Heart left ventricle (tissue), 16 donors: ENCODE measurements at regions not wholly inside any gene's neighbourhood (a gene's known extent, or its start where the extent isn't known, plus 50 kb on each side); places are given as distances from the start of the nearest gene placed in this dataset.

Experiments used
- ATAC-seq, 4 donors: fragments of 200-7000 bp; cut with Tn5 transposase; one replicate each; pipeline ENCODE4 v1.9.1; 2020 to 2022; ENCODE audit warnings: moderate library complexity in 4 of 4, mild to moderate bottlenecking in 3 of 4, moderate number of reproducible peaks in 1 of 4
- DNase-seq, 5 donors: peaks; one replicate each; pipeline ENCODE4 v3.0.0-alpha.2; 2020
- H3K27ac ChIP-seq, 12 donors: fragments of 200-600 bp; sonication (generic) in 4 of 12; one replicate each; pipeline versions ENCODE4 v1.5.0 to v1.8.0; 2016 to 2022; ENCODE audit warnings: mild to moderate bottlenecking in 2 of 12
- H3K27me3 ChIP-seq, 9 donors: fragments of 200-600 bp; sonication (generic) in 2 of 9; one replicate each; pipeline versions ENCODE4 v1.5.1 to v1.8.0; 2016 to 2022; ENCODE audit warnings: mild to moderate bottlenecking in 3 of 9
- H3K36me3 ChIP-seq, 9 donors: fragments of 200-600 bp; sonication (generic) in 2 of 9; one replicate each; pipeline versions ENCODE4 v1.5.0 to v1.8.0; 2018 to 2022; ENCODE audit warnings: mild to moderate bottlenecking in 2 of 9
- H3K4me1 ChIP-seq, 12 donors: fragments of 200-600 bp; sonication (generic) in 4 of 12; one replicate each; pipeline versions ENCODE4 v1.5.0 to v1.8.0; 2016 to 2022; ENCODE audit warnings: mild to moderate bottlenecking in 3 of 12
- H3K4me3 ChIP-seq, 12 donors: fragments of 200-600 bp; sonication (generic) in 4 of 12; one replicate each; pipeline versions ENCODE4 v1.5.0 to v1.8.0; 2017 to 2022; ENCODE audit warnings: mild to moderate bottlenecking in 9 of 12, moderate library complexity in 4 of 12
- H3K9me3 ChIP-seq, 12 donors: fragments of 200-600 bp; sonication (generic) in 4 of 12; one replicate each; pipeline versions ENCODE4 v1.5.0 to v1.8.0; 2016 to 2022; ENCODE audit warnings: mild to moderate bottlenecking in 1 of 12
- CTCF ChIP-seq, 12 donors: fragments of 200-600 bp; sonication (generic) in 4 of 12; IDR thresholded peaks; one replicate each; pipeline versions ENCODE4 v1.5.0 to v1.8.0; 2018 to 2022; ENCODE audit warnings: antibody characterized with exemption in 12 of 12, mild to moderate bottlenecking in 5 of 12
- POLR2A ChIP-seq, 2 donors: fragments of 450-650 bp; IDR thresholded peaks; one replicate each; pipeline ENCODE4 v1.6.1; 2017; ENCODE audit warnings: antibody characterized with exemption in 2 of 2, mild to moderate bottlenecking in 2 of 2, moderate library complexity in 2 of 2
- WGBS, 4 donors: extraction: QIAGEN DNeasy Blood & Tissue Kit in 2 of 4; methylation state at CpG; one replicate each; pipeline versions ENCODE4 v1.1.5 to v1.1.7; 2013 to 2018; 5-methylcytosine and 5-hydroxymethylcytosine counted together
- intact Hi-C, 10 donors: fragments of 100-400 bp; cut with DNase I; formaldehyde crosslinking; loops; one replicate each; pipeline versions ENCODE4 v1.11.1 to v1.14.2; 2022
- donor health status: ischemic (EF 13 %, LVEDD 7.1; RV severe dilation, severe dysfunction).
- donor health status: healthy with polysubstance abuse.
- donor health status: DM: no; HTN: yes; CAD: no.
- donor health status: DM: no; HTN: no; CAD: no.
- donor health status: ischemic (EF 25% LVEDD 6.9; RV normal size, moderate dysfunction).
- donor health status: ischemic (EF 25% LVEDD 5.7; RV mildly dilated, moderate dysfunction).
- donor health status: healthy.
- donor health status: DM: yes; HTN: yes; CAD: no.
- donor health status: ischemic (EF 35%, LVEDD 5.7; RV mildly dilated, moderate dysfunction).
- donor health status: nonischemic (EF 11% LVEDD 7.7; RV severe dilation, severe dysfunction).
- donor health status: DM: yes; HTN: yes; CAD: no.
- donor health status: PGD.
- donor health status: ischemic (EF 29% LVEDD 5.4; RV normal size, mild dysfunction).
- donor health status: nonischemic (EF 23%, LVEDD 6.1; RV moderate dilation, normal function).

- DNase-seq (no peak), ATAC-seq (peak in 2 of 4 donors; percentile 28 to 44)
- Histone ChIP-seq H3K27ac (no peak overlapping the region), H3K4me3 (peak overlapping the region; percentile 20 to 61 (median 42)), H3K4me1 (peaks cover 0 to 28% (median 7%) of the 10 kb centered on the region in 12 donors), H3K27me3 (peaks cover 25 to 91% (median 54%) of the 10 kb centered on the region in 9 donors), H3K9me3 (no peaks in the 10 kb centered on the region), H3K36me3 (no peaks in the 10 kb centered on the region)
- TF ChIP-seq CTCF (IDR thresholded peaks at IDR 0.05) (no peak), POLR2A (IDR thresholded peaks at IDR 0.05) (no peak)
- WGBS, 4 donors, result 1 to 3% (median 2%) methylated on average over 42 to 85 of the region's 85 CpGs
- intact Hi-C loops, result no loop called here
Measured at GRCh38 chr15:29570948-29571791, 251.1 kb downstream of the TJP1 start.

GRCh38 chr15:29570121-29570947, 251.9 kb downstream of the TJP1 start:
- TF ChIP-seq POLR2A (IDR thresholded peaks at IDR 0.05) (no peak), CTCF (IDR thresholded peaks at IDR 0.05) (no peak)
- 1 to 3% (median 1%) methylated on average over 16 to 135 of the region's 135 CpGs for WGBS, 4 donors
- ATAC-seq, result peak in 1 of 4 donors; percentile 31
- Histone ChIP-seq H3K4me1 (peaks cover 0 to 28% (median 7%) of the 10 kb centered on the region in 12 donors), H3K36me3 (no peaks in the 10 kb centered on the region), H3K9me3 (no peaks in the 10 kb centered on the region), H3K27me3 (peaks cover 25 to 93% (median 54%) of the 10 kb centered on the region in 9 donors), H3K27ac (no peak overlapping the region), H3K4me3 (peak overlapping the region in 11 of 12 donors; percentile 11 to 59 (median 44))
- DNase-seq, result peak in 1 of 5 donors; percentile 57
- intact Hi-C loops, result no loop called here

- Histone ChIP-seq H3K36me3 (no peaks in the 10 kb centered on the region), H3K27me3 (peaks cover 25 to 88% (median 53%) of the 10 kb centered on the region in 9 donors), H3K9me3 (no peaks in the 10 kb centered on the region), H3K27ac (no peak overlapping the region), H3K4me3 (peak overlapping the region in 9 of 12 donors; percentile 36 to 59 (median 47)), H3K4me1 (peaks cover 0 to 28% (median 7%) of the 10 kb centered on the region in 12 donors)
- no peak for ATAC-seq
- no peak for TF ChIP-seq POLR2A (IDR thresholded peaks at IDR 0.05)
- TF ChIP-seq CTCF (IDR thresholded peaks at IDR 0.05), result no peak
- 3 to 6% (median 4%) methylated on average over 27 to 37 of the region's 37 CpGs for WGBS, 4 donors
- DNase-seq, result no peak
- intact Hi-C loops, result no loop called here
Measured at GRCh38 chr15:29569533-29570092, 252.7 kb downstream of the TJP1 start.
